Stimulated activated CD8-positive, alpha-beta memory T cell treated with anti-CD3 and anti-CD28 coated beads, Interleukin-7, amount 100 ng/mL, for 4 hours (primary cell): ENCODE measurements at regions not wholly inside any gene's neighbourhood (a gene's known extent, or its start where the extent isn't known, plus 50 kb on each side); places are given as distances from the start of the nearest gene placed in this dataset.

ENCODE experiments used
- DNase-seq, 2 donors: peaks; one replicate each; pipeline ENCODE4 v3.0.0-alpha.2; 2020; ENCODE audit warnings: low read depth in 2 of 2

DNA sequence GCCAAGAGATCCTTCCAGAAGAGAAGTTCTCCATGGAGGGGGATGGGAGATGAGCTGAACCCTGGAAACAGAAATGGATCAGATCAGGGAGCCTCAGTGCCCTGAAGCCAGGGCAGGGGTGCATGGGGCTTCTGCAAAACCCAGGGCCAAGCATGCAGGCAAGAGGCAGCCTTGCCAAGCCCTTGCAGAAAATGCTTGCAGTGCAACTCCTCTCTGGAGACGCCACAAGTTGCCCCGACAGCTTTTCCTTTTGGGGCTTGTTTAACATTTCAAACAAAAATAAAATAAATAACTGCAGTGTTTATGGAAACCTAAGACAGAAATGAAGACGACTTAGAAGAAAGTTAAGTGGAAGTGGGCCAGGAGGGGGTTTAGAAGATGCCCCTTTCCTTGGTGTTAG lies 177.5 kb upstream of the TNP1 start:
- no peak for DNase-seq

DNA sequence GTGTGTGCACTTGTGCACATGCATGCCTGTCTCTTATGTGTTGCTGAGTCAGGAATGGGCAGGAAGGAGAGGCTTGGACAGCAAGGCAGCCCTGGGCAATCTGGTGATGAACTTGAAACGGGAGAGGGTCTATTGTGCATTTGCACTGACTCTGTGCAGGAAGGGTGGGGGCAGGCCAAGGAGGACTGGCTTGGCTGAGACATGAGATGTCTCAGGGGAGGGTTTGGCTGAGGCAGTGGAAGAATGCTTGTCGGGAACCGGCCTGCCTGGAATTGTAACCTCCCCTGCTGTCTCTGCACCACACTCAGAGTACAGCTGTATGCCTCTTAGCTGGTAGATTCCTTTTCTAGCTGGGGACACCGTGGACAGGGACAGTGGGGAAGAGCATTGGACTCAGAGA lies 176.1 kb upstream of the TNP1 start:
- DNase-seq, result no peak

DNA sequence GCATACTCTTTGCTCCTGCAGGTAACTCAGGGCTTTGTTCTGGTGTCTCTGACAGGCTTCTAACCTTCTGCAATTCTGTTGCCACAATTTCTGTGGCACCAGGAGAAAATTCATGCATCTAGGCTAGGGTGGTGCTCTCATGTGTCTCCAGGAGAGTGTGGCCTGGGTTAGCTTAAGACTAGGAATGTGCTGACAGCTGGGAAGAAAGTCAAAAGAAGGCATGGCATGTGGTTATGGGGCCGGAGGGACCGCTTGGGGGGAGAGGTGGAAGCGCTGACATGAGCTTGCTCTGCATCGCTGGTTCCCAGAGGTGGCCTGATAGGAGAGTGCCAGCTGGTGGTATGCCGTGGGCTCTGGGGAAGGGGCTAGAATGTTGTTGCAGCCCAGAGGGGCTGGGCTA lies 173.3 kb upstream of the TNP1 start:
- DNase-seq, result no peak

DNA sequence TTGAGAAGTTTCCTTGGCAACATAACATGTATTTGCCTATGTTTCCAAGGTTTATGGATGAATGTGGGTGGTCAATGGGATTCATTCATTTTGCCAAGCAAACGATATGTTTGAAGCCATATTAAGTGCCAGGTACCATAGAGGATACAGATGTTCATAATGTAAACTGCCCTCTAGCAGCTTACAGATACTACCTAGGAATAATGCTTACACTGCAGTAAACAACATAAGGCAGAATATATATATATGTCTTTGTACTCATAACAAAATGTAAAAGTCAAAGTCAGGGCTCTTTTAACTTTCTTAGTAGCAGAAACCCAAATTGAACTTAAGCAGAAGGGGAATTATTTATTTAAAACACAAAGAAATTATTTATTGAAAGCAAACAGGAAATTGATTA lies 171.6 kb upstream of the TNP1 start:
- no peak for DNase-seq

DNA sequence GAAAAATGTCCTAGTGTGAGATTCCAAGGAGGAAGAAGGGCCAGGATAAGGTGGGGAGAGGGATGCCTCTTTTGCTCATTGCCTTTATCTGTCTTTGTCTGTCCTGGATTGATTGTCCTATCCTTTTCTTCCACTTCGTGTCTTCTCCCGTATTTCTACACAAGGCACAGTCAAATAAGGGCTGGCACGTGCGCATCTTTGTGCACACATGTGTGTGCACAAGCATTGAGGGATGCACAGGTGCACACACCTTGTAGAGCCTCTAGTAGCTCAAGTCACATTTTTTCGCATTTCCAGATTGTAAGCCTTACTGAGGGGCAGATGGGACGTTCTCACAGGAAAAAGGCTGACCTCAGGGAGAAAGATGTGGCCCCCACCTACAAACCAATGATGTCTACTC lies 170.2 kb upstream of the TNP1 start:
- no peak for DNase-seq

DNA sequence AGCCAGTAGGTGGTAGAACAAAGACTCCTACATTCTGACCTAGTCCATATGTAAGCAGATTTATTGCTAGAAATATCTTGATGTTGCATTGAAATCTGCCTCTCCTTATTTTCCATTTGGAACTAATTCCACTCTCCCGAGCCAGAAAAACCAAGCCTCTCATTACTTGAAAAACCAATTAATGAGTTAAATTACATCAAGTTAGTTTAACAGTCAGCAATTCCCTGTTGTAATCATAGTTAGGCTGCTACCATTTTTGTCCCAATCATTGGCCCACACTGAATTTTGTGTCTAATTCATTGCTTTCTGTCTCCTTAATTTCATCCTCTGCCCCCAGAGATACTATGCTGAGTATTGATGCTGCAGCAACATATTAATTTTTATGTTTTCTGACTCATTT lies 168.3 kb upstream of the TNP1 start:
- DNase-seq, result no peak

DNA sequence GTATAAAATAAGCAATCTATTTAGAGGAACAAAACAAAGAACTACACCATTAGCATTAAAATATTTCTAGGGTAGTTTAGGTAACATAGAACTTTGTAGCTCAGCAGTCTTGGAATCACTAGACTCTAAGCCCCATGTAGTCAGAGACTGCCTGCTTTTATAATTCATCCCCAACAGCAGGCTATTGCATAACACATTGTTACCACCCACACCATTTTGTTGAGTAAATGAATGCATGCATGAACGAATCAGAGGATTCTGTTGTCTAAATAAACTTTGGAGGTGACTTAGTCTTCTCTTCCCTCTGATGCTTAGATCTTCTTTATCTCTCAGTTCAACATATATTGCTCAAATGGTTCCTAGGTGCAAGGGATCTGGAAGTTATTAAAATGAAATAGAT lies 167.6 kb upstream of the TNP1 start:
- DNase-seq, result no peak

DNA sequence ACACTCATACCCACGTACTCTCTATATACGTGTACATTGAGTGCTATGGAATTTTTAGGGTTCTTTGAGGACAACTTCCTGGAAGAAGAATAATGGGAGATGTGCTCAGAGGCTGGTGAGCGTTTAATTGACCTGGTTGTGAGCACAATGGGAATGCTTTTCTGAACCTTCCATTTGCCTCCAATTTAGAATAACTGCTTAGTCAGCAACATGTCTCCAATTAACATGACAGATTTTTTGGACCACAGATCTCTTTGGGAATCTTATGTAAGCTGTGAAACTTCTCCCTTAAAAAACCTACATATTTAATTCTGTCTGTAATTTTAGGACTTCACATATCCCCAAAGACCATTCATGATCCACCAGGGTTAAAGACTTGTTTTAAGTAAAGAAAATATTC lies 166.7 kb upstream of the TNP1 start:
- no peak for DNase-seq

DNA sequence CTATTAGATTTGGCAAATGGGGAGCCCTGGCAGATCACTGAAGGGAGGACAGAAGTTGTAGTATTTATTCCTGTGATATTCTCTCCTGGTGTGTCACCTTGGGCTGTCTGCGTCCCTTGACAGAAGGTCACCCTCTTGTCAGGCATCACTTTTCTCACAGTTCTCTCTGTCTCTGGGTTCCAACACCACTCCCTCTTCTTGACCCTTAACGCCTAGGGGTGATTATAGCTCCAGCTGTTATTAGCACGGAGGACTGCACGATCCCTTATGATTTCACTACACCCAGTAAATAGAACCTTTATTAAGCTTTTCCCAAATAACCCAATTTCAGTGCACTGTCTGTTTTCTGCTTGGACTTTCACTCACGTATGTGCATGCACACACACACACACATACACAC lies 166.3 kb upstream of the TNP1 start:
- DNase-seq, result no peak

DNA sequence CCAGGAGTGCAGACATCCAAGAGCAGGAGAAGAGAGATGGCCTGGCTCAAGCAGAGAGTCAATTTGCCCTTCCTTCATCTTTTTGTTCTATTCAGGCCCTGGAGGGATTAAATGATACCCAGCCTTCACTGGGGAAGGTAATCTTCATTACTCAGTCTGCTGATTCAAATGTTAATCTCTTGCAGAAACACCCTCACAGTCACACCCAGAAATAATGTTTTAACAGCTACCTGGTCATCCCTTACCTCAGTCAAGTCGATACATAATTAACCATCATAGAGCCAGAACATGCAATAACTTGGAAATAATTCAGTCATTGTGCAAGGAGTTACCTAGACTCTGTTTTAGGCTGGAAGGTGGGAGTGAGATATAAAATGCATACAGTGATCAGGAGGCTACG lies 163.7 kb upstream of the TNP1 start:
- no peak for DNase-seq

DNA sequence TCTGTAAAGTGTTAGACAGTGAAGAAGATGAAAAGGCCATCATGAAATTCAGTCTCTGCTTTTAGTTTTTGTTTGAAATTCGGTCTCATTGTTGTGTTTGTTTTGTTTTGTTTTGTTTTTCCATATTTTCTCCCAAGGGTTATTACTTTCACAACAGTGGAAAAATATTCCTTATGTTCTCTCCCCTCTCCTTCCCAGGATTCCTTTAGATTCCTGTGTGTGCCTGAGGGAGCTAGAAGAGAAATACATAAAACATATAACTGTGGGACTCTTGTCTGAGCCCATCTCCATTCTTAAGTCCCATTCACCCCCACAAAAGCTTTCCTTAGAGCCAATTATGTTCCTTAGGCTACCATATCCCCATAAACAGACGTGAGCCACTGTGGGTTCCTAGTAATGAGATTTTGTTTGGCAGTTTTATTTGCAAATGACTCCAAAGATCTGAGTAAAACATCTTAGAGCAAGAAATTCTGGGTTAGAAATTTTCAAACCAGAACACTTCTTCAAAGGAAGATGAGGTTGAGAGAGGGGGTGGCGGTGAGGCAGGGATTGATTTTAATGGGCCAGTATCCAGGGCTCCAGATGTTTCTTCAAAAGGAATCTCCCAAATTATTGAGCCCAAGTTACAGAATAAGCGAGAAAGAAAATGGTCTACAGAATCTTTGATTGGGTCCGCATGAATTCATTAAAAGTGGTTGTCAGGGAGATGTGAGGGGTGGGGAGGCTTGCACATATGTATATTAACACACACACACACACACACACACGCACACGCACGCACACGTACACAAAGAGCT lies 157.8 kb upstream of the TNP1 start:
- DNase-seq, result no peak

DNA sequence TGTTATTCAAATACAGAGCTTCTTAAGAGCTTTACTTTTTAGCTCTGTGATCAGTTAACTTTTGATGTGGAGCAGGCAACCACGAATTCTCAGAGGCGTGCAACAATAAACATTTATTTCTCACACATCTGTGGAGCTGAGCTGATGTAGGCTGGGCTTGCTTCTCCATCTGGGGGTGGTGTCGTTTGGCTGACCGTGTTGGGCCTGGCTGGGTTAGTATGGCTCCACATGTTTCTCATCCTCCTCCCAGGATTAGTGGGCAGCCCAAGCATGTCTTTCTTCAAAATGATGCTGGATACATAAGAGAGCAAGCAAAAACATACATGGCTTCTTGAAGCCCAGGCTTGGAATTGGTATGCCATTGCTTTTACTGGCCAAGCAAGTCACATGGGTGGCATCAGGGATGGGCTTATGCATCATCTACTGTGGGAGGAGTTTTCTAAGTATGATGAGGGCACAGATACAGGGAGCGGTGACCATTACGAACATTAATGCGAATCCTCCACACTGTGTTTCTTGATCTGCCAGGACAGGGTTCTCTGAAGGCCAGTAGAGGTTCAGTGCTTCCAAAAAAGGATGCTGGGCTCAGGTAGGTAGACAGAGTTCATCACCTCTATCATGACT lies 157.0 kb upstream of the TNP1 start:
- DNase-seq, result no peak

DNA sequence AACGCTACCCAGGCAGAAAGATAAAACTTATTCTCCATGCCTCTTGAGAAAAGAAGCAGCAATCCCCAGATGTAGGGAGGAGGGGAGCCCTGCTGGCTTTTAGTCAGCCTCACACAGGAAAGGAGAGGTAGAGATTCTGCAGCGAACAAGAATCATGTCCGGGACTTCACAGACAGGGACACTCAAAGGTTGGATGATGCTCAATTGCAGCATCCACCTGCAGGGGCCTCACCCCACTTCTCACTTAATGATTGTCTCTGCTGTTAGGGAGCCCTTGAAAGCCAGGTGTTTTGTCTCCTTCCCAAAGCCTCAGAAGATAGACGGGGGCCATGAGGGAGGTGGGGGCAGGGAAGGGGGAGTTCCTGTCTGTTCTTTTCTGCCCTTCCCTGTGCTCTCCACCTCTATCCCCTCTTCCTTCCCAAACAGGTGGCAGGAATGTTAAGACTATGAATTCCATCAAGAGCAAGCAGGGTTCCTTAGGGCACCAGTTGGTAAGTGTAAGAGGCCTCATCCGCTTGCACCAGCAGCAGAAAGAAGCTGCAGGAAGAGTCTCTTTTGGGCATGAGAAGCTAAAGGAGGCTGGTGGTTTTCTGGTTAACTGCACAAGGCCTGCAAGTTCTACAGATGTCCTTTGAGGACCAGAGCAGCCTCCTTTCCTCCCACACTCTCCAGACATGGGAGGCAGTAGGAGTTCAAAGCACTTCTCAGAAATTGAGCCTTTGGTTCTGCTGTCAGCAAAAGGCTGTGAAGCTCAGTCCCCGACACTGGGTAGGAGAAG lies 154.7 kb upstream of the TNP1 start:
- DNase-seq, result no peak

DNA sequence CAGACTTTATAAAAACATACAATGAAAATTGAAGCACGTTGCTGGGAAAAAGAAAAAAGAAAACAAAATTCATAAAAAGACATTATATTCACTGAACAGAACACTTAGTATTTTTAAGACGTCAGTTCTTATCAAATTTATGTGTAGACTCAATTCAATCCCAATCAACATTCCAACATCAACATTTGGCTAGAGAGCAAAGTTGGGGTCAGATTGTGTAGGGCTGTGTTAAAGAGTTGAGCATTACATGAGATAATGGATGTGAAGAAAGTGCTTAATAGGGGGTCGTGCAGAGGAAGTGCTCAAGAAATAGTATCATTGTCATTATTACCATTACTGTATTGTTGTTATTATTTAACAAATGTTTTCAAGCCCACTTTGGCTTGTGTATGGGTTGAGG lies 154.1 kb upstream of the TNP1 start:
- no peak for DNase-seq

DNA sequence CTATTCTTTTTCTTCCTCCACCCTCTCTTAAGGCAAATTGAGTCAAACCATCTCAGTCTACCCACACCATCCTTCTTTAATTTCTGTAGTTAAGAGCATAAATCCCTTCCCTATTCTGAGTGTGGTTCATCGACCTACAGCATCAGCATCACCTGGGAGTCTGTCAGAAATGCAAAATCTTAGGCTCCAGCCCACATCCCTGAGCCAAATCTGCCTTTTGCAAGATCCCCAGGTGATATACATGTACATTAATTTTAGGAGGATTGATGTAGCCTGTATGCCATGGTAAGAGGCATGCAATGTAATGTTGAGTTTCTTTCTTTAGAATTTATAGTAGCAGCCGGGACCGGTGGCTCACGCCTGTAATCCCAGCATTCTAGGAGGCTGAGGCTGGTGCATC lies 151.7 kb upstream of the TNP1 start:
- DNase-seq, result no peak

DNA sequence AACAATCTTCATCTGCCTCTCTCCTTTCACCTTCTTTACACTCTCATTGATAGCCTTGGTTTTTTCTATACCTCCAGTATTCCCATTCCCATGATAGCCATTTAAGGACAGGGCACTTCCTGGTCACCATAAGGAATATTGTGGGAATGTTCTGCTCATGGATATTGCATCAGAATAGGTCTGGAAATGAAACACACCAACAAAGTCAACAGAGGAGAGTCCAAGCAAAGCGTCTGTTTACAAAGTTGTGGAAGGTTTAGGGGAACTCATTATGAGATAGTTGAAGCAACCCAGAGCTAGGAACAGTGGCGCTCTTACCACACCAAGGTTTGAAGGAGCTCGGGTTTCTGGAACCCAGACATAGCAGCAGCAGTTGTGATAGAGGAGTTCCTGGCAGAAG lies 150.3 kb upstream of the TNP1 start:
- no peak for DNase-seq

DNA sequence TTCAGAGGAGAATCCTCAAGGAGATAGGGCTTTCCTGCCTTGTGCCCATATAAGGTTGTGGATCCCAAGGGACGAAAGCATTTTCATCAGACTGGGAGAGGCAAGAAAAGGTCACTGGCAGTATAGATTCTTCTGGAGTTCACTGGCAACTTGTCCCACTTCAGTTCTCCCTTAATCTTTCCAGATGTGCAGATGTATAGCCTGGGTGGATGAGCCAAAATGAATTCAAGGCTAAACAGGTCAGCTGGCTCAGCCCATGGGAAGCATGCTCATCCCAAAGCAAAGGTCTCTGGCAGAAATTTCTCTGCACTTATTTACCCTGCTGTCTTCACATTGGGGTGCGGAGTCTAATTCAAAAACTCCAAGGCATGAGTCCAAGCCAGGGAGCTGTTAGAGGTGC lies 148.9 kb upstream of the TNP1 start:
- no peak for DNase-seq

DNA sequence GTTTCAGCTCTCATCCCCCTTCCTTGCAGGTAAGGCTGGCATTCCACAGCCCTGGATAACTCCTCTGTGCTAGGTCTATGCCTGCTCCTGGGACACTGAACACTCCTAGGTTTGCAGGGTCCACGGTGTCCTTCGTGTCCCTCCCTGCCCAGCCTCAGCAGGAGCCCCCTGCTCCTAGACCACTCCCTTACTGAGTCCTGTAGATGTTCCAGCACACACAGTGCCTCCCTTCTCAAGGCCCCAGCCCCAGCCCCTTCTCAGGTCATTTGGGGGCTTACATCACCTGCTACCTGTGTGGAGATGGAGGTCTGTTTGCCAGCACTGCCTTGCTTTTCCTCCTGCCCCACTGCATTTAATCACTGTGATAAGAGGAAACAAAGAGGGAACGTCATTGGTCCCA lies 146.4 kb upstream of the TNP1 start:
- DNase-seq, result no peak

DNA sequence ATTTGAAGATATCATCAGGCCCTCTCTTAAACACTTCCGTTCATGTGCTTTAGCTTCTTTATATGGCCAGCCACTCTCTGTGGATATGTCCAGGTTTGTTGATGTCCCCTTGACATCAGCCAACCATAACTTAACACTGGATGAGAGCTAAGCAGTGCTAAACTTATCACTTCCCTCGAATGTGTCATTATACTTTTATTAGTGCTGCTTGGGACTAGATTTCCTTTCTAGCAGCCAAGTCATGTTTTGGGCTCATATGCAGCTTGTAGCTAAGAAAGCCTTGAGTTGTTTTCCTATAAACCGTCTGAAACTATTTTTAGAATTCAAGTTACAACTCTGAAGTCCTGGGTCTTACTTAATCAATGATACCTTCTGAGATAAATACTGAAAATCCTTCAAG lies 144.8 kb upstream of the TNP1 start:
- no peak for DNase-seq

DNA sequence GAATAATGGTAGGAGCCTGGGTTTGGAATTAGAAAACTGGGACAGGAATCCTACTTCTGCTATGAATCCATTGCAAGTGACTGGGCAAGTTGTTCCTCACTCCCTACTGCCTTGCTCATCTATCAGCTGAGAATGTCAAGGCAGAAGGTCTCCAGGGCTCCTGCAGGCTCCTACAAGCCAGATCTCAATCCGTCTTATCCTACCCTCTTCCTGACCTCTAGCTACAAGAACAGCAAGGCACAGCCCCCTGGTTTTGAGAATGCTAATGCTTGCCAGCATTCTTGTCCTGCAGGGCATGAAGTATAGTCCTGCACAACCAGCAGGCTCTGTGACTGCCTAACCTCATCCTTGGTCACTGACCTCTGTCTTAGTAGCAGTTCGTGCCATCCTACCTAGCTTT lies 141.9 kb upstream of the TNP1 start:
- no peak for DNase-seq

DNA sequence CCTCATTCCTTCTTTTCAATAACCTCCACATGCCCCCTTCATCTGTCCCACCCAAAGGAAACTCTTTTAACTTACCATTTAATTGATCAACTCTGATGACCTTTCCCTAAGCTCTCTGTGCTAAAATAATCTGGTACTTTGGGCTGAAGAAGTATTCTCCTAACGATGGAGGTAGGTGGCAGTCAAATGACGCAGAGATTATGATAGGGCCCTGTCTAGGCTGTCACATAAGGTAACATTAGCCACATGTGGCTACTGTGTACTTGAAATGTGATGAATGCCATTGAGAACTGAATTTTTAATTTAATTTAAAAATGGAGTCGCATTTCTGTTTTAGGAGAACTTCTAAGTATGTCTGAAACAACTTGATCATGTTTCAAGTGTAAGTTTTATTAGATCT lies 140.5 kb upstream of the TNP1 start:
- no peak for DNase-seq

DNA sequence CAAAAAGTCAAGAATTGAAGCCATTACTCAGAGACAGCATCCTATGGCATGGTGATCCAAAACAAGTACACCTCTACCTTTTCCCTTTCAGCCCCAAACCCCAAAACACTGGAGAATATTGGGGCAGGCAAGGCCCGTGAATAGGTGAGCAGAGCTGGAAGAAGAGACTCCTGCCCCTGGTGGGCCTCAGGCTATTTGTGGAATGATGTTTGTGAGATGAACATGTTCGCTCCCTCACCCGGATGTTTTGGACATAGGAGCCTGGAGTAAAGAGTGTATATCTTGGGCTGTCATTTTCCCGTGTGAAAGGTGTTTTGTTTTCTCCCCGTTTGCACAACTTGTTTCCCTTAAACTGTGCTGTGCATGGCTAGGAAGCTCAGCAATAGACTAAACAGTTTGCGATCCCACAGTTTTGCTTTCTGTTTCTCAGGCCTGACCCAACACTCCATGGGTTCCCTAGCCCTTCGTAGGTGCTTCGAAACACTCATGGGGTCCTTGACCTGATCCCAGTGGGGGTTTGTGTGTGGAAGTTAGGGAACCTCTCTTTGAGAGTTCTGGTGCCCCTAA lies 136.5 kb upstream of the TNP1 start:
- DNase-seq, result no peak

DNA sequence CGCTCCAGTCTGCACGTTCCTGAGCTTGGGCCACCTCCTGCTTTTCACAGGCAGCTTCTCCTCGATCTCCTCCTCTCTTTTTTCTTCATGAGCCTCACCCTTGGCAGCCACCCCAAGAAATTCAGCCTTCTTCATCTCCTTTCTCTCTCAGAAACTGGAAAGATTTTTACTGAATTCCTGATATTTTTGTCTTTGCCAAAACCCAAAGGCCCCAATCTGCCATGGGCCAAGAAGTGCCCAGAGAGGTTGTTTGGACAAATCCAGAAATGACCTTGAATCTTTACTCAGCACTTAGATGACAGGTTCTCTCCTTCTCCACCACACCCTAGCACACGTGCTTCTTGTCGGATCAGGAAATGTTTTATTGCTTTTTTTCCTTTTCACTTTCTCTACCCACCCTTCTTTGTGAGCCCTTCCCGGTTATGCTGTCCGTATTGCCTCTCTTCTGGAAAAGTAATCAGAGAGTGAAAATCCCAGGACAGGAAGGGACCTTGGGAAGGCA lies 134.5 kb upstream of the TNP1 start:
- DNase-seq, result no peak
